Left hindlimb (tissue), 1 donor: ENCODE measurements at regions not wholly inside any gene's neighbourhood (a gene's known extent, or its start where the extent isn't known, plus 50 kb on each side); places are given as distances from the start of the nearest gene placed in this dataset.

Source experiments
- DNase-seq: peaks from one replicate; pipeline ENCODE4 v3.0.0-alpha.2; 2018

- no peak for DNase-seq
Observed at GRCh38 chr10:91149550-91149949, 70.9 kb upstream of the PCGF5 start.

- no peak for DNase-seq
Observed at GRCh38 chr10:91150631-91151030, 69.8 kb upstream of the PCGF5 start.

GRCh38 chr10:91153508-91153907, 67.0 kb upstream of the PCGF5 start:
- no peak for DNase-seq

- no peak for DNase-seq
Observed at GRCh38 chr10:91154842-91155241, 65.6 kb upstream of the PCGF5 start.

- DNase-seq, result no peak
Observed at GRCh38 chr10:91156196-91156595, 64.3 kb upstream of the PCGF5 start.

- no peak for DNase-seq
Observed at GRCh38 chr10:91159254-91159783, 61.1 kb upstream of the PCGF5 start.

- DNase-seq, result no peak
Observed at GRCh38 chr10:91162050-91162494, 58.4 kb upstream of the PCGF5 start.

GRCh38 chr10:91162495-91163268, 57.8 kb upstream of the PCGF5 start:
- peak; percentile 68 for DNase-seq

- peak; percentile 72 for DNase-seq
Observed at GRCh38 chr10:91163269-91163868, 57.1 kb upstream of the PCGF5 start.

GRCh38 chr10:91163869-91164474, 56.5 kb upstream of the PCGF5 start:
- no peak for DNase-seq

GRCh38 chr10:91164520-91165065, 55.9 kb upstream of the PCGF5 start:
- DNase-seq, result no peak

- DNase-seq, result no peak
Observed at GRCh38 chr10:91167406-91167805, 53.1 kb upstream of the PCGF5 start.

- no peak for DNase-seq
Observed at GRCh38 chr10:91170418-91170817, 50.0 kb upstream of the PCGF5 start.
